MM.1S (cell line): ENCODE measurements at regions not wholly inside any gene's neighbourhood (a gene's known extent, or its start where the extent isn't known, plus 50 kb on each side); places are given as distances from the start of the nearest gene placed in this dataset.

Experiments used
- EZH2 ChIP-seq: fragments of 300-600 bp; sonication (generic); optimal IDR thresholded peaks from 2 replicates; pipeline ENCODE3; 2017; ENCODE audit warnings: low read depth, mild to moderate bottlenecking, antibody characterized with exemption, low read length, mixed read lengths
- EZH2phosphoT487 ChIP-seq: fragments of 300-600 bp; sonication (generic); IDR thresholded peaks from 2 replicates; pipeline ENCODE4 v1.6.1; 2018; ENCODE audit warnings: antibody characterized with exemption, low read length
- TF ChIP-seq, protein P1 (sequence below): fragments of 300-600 bp; sonication (generic); IDR thresholded peaks from 2 replicates; pipeline ENCODE4 v1.5.1; 2016; ENCODE audit warnings: antibody characterized with exemption, low read length, mixed read lengths

GRCh38 chr3:107133891-107134290 is 243.3 kb upstream of the CCDC54 start:
- TF ChIP-seq, protein P1, sequence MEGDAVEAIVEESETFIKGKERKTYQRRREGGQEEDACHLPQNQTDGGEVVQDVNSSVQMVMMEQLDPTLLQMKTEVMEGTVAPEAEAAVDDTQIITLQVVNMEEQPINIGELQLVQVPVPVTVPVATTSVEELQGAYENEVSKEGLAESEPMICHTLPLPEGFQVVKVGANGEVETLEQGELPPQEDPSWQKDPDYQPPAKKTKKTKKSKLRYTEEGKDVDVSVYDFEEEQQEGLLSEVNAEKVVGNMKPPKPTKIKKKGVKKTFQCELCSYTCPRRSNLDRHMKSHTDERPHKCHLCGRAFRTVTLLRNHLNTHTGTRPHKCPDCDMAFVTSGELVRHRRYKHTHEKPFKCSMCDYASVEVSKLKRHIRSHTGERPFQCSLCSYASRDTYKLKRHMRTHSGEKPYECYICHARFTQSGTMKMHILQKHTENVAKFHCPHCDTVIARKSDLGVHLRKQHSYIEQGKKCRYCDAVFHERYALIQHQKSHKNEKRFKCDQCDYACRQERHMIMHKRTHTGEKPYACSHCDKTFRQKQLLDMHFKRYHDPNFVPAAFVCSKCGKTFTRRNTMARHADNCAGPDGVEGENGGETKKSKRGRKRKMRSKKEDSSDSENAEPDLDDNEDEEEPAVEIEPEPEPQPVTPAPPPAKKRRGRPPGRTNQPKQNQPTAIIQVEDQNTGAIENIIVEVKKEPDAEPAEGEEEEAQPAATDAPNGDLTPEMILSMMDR, result no peak
- TF ChIP-seq EZH2phosphoT487 (no peak), EZH2 (no peak)
